ENCODE measurements at regions not wholly inside any gene's neighbourhood (a gene's known extent, or its start where the extent isn't known, plus 50 kb on each side); places are given as distances from the start of the nearest gene placed in this dataset.

- no TSS peak for BruUV-seq (replicated peaks)
- Histone ChIP-seq H3K9me3 (replicated peaks; ENCODE audit: control insufficient read depth, insufficient read depth, low read length) (no peaks in the 10 kb centered on the region), H3K4me3 (no peak overlapping the region), H2AFZ (ENCODE audit: control insufficient read depth, low read depth, low read length) (no peak overlapping the region), H3K9ac (ENCODE audit: control insufficient read depth, insufficient read depth, low read length) (no peak overlapping the region), H3K79me2 (ENCODE audit: control insufficient read depth, insufficient read depth, low read length) (no peaks in the 10 kb centered on the region), H3K4me1 (ENCODE audit: control insufficient read depth, insufficient read depth, low read length) (no peaks in the 10 kb centered on the region), H3K36me3 (ENCODE audit: control insufficient read depth in 2 of 2, insufficient read depth in 2 of 2, low read length in 1 of 2) (no peaks in the 10 kb centered on the region), H3K27ac (ENCODE audit: control insufficient read depth, insufficient read depth) (no peak overlapping the region), H3K27me3 (replicated peaks in 1 of 2; ENCODE audit: control insufficient read depth in 2 of 2, insufficient read depth in 2 of 2, low read length in 1 of 2) (no peaks in the 10 kb centered on the region), H3K4me2 (ENCODE audit: control insufficient read depth, insufficient read depth) (no peak overlapping the region), H4K20me1 (ENCODE audit: control insufficient read depth, insufficient read depth) (no peaks in the 10 kb centered on the region)
- SMC1A ChIA-PET (ENCODE audit: uncharacterized antibody, unreplicated experiment): no interaction called here
- TF ChIP-seq ZNF207 (IDR thresholded peaks at IDR 0.05; ENCODE audit: borderline replicate concordance) (no peak), BCLAF1 (IDR thresholded peaks at IDR 0.05) (no peak), ZSCAN29 (IDR thresholded peaks at IDR 0.05) (no peak), MAX (IDR thresholded peaks at IDR 0.05; ENCODE audit: low read depth, low read length) (no peak), STAT3 (IDR thresholded peaks at IDR 0.05; ENCODE audit: low read depth, low read length) (no peak), SUPT20H (IDR thresholded peaks at IDR 0.05; ENCODE audit: borderline replicate concordance, control insufficient read depth, low read depth, low read length) (no peak), ELK1 (IDR thresholded peaks at IDR 0.05; ENCODE audit: low read depth, low read length) (no peak), JUNB (IDR thresholded peaks at IDR 0.05) (no peak), NFYA (IDR thresholded peaks at IDR 0.05; ENCODE audit: borderline replicate concordance, low read depth, low read length) (no peak), EZH2 (IDR thresholded peaks at IDR 0.05; ENCODE audit: borderline replicate concordance, control insufficient read depth, low read depth, low read length) (no peak), SMAD1 (IDR thresholded peaks at IDR 0.05; ENCODE audit: low read depth, partially characterized antibody) (no peak), REST (IDR thresholded peaks at IDR 0.05; ENCODE audit: low read depth, low read length) (no peak), BCL3 (IDR thresholded peaks at IDR 0.05; ENCODE audit: borderline replicate concordance, insufficient read depth, low read depth, low read length, poor library complexity, severe bottlenecking) (no peak), TARDBP (IDR thresholded peaks at IDR 0.05; ENCODE audit: borderline replicate concordance) (no peak), FOXK2 (IDR thresholded peaks at IDR 0.05) (no peak), IRF4 (IDR thresholded peaks at IDR 0.05; ENCODE audit: low read depth, low read length) (no peak), GATAD2B (conservative IDR thresholded peaks at IDR 0.05; ENCODE audit: low read depth) (no peak)
- CTCF ChIA-PET: no interaction called here
- ATAC-seq (no peak), FAIRE-seq (no peak), DNase-seq (ENCODE audit: low read depth, low spot score) (no peak)
- intact Hi-C loops (cut with micrococcal nuclease; ENCODE audit: unreplicated experiment): no loop called here
- in situ Hi-C loops (cut with MboI): no loop called here
- POLR2A ChIA-PET: no interaction called here
- WGBS (ENCODE audit: insufficient coverage, insufficient replicate concordance, low lambda C conversion rate, missing lambda C conversion rate): 7% methylated on average over 1 of the region's 1 CpG
- RAD21 ChIA-PET (ENCODE audit: unreplicated experiment): no interaction called here
Observed at GRCh38 chr12:28896421-28896820, 252.7 kb upstream of the FAR2 start.
